ENCODE measurements at regions not wholly inside any gene's neighbourhood (a gene's known extent, or its start where the extent isn't known, plus 50 kb on each side); places are given as distances from the start of the nearest gene placed in this dataset.
"Not testable (repeated sequence)": the region's sequence is repeated elsewhere in the genome, so short reads cannot be mapped to it uniquely, and the experiment has no call there.

DNA sequence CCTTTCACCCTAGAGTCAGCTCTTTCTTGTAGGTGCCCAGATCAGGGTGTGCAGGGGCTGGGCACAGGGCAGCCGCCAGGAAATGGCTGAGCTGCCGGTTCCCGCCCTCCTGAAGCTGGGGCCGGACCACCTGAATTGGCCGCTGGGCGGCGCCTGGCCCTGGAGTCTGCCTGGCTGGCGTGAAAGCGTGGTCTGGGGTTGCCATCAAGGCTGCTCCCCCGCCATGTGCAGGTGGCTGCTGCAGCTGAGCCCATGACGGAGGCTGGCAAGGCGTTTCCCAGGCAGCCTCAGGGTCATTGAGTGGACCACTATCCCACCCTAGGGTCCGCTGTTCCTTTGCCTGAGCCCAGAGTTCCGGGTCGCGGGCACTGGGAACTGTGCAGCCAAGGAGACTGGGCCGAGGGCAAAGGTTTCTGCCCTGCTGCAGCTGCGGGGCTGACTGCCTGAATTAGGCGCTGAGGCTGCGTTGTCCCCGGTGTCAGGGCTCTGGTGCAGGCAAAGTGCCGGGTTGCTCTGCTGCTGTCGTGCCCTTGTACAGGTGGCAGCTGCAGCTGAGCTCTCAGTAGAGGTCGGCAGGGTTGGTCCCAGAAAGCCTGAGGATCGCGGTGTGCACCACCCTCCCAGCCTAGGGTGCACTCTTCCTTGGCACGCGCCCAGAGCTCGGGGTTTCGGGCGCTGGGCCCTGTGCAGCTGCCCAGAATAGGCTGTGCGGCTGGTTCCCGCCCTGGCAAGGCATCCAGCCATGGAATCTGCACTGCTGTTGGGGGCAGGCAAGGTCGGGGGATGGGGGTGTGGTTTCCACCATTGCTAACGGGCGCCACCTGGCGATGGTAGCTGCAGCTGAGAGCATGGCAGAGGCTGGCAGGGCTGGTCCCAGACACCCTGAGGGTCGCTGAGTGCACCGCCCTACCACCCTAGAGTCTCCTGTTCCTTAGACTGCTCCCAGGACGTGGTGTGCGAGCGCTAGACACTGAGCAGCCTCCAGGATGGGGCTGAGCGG, 86.1 kb downstream of the POTEH start:
- TF ChIP-seq, protein P1, sequence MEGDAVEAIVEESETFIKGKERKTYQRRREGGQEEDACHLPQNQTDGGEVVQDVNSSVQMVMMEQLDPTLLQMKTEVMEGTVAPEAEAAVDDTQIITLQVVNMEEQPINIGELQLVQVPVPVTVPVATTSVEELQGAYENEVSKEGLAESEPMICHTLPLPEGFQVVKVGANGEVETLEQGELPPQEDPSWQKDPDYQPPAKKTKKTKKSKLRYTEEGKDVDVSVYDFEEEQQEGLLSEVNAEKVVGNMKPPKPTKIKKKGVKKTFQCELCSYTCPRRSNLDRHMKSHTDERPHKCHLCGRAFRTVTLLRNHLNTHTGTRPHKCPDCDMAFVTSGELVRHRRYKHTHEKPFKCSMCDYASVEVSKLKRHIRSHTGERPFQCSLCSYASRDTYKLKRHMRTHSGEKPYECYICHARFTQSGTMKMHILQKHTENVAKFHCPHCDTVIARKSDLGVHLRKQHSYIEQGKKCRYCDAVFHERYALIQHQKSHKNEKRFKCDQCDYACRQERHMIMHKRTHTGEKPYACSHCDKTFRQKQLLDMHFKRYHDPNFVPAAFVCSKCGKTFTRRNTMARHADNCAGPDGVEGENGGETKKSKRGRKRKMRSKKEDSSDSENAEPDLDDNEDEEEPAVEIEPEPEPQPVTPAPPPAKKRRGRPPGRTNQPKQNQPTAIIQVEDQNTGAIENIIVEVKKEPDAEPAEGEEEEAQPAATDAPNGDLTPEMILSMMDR (IDR thresholded peaks at IDR 0.05 in 8 of 11, conservative IDR thresholded peaks at IDR 0.05 in 3 of 11) = not testable (repeated sequence)
- not testable (repeated sequence) for TF ChIP-seq POLR2A (IDR thresholded peaks at IDR 0.05)
